Keratinocyte (primary cell): ENCODE measurements at regions not wholly inside any gene's neighbourhood (a gene's known extent, or its start where the extent isn't known, plus 50 kb on each side); places are given as distances from the start of the nearest gene placed in this dataset.

ENCODE experiments used
- DNase-seq: peaks from one replicate; pipeline ENCODE4 v3.0.0-alpha.2; 2011; ENCODE audit warnings: low read depth, missing footprints, low spot score
- FAIRE-seq: peaks from 2 replicates; lab custom pipeline; 2011; peaks lifted over from hg19 to GRCh38; lab: Jason Lieb, UNC
- H2AFZ ChIP-seq: 2 replicates; pipeline ENCODE4 v1.6.0; 2012; ENCODE audit warnings: low read length, control low read depth, inconsistent platforms; ENCODE audit not compliant: control insufficient read depth
- H3K27ac ChIP-seq: 2 replicates; pipeline ENCODE4 v1.5.1; 2011; ENCODE audit warnings: low read length; ENCODE audit not compliant: control insufficient read depth, insufficient read depth
- H3K27me3 ChIP-seq: 3 replicates; pipeline ENCODE4 v1.6.0; 2011; ENCODE audit warnings: low read length; ENCODE audit not compliant: control insufficient read depth, insufficient read depth; ENCODE audit errors: extremely low read depth
- H3K36me3 ChIP-seq, 2 experiments: 2 replicates in 1 of 2; 3 replicates in 1 of 2; pipeline ENCODE4 v1.5.1; 2011; ENCODE audit warnings: low read length in 2 of 2, mild to moderate bottlenecking in 1 of 2; ENCODE audit not compliant: control insufficient read depth in 2 of 2, insufficient read depth in 2 of 2; ENCODE audit errors: extremely low read depth in 1 of 2
- H3K4me1 ChIP-seq: 3 replicates; pipeline ENCODE4 v1.5.1; 2011; ENCODE audit warnings: low read length; ENCODE audit not compliant: control insufficient read depth, insufficient read depth; ENCODE audit errors: extremely low read depth
- H3K4me2 ChIP-seq: 3 replicates; pipeline ENCODE4 v1.6.0; 2011; ENCODE audit warnings: low read depth, low read length; ENCODE audit not compliant: control insufficient read depth, insufficient read depth; ENCODE audit errors: extremely low read depth
- H3K4me3 ChIP-seq, 3 experiments: fragments of 200-600 bp in 1 of 3; sonication (generic) in 1 of 3; 2 replicates in 2 of 3; 3 replicates in 1 of 3; pipeline ENCODE4 v1.5.1; 2011 to 2016; ENCODE audit warnings: low read length in 3 of 3, mild to moderate bottlenecking in 3 of 3, control low read depth in 2 of 3, inconsistent platforms in 1 of 3, low read depth in 1 of 3, mixed read lengths in 1 of 3, mixed run types in 1 of 3, moderate library complexity in 1 of 3; ENCODE audit not compliant: control insufficient read depth in 2 of 3, insufficient read depth in 2 of 3; ENCODE audit errors: extremely low read depth in 1 of 3
- H3K79me2 ChIP-seq: 2 replicates; pipeline ENCODE4 v1.6.0; 2012; ENCODE audit warnings: low read length; ENCODE audit not compliant: control insufficient read depth, insufficient read depth
- H3K9ac ChIP-seq: 3 replicates; pipeline ENCODE4 v1.6.0; 2011; ENCODE audit warnings: low read length; ENCODE audit not compliant: control insufficient read depth, insufficient read depth; ENCODE audit errors: extremely low read depth
- H3K9me1 ChIP-seq: 3 replicates; pipeline ENCODE4 v1.6.0; 2011; ENCODE audit warnings: low read length; ENCODE audit not compliant: control insufficient read depth, insufficient read depth; ENCODE audit errors: extremely low read depth
- H3K9me3 ChIP-seq: 2 replicates; pipeline ENCODE4 v1.5.1; 2012; ENCODE audit warnings: low read depth, low read length; ENCODE audit not compliant: control insufficient read depth
- H4K20me1 ChIP-seq: 3 replicates; pipeline ENCODE4 v1.6.0; 2011; ENCODE audit warnings: low read length; ENCODE audit not compliant: control insufficient read depth, insufficient read depth; ENCODE audit errors: extremely low read depth
- EZH2 ChIP-seq: IDR thresholded peaks from one replicate; pipeline ENCODE4 v1.6.1; 2012; ENCODE audit warnings: inconsistent platforms, mild to moderate bottlenecking, low read length, moderate library complexity
- dilution Hi-C: fragments of 300-500 bp; cut with MboI; formaldehyde crosslinking; loops from one replicate; pipeline ENCODE4 v1.7.0; 2020; ENCODE audit warnings: low sequenced_read_pairs; ENCODE audit not compliant: extremely low pct_ligation_motif_present
- TF ChIP-seq, protein P1 (sequence below), 3 experiments: IDR thresholded peaks in 1 of 3; conservative IDR thresholded peaks in 1 of 3; optimal IDR thresholded peaks in 1 of 3; 2 replicates in 2 of 3; 3 replicates in 1 of 3; pipeline versions ENCODE3 to v1.5.1; 2011; ENCODE audit warnings: low read length in 3 of 3, mild to moderate bottlenecking in 3 of 3, moderate library complexity in 2 of 3, control low read depth in 1 of 3, inconsistent platforms in 1 of 3; ENCODE audit not compliant: insufficient read depth in 2 of 3; ENCODE audit errors: extremely low read depth in 1 of 3

DNA sequence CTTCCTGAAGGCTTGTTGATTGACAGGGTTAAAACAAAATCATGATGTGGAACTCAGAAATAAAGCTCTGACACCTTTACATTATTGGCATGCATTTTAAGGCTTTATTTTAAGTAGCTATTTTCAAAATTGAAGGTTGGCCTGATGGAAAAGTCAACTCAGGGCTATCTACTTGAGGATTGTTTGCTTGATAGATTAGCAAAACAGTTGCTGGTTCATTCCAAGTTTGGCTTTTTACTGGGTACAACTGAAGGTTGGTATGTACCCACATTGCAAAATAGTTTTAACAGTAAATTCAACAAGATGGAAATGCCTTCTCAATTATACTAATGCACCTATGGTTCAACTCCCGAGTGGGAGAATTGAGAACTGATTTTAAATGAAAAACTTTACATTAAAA lies 161.8 kb upstream of the ELL2 start:
- H3K4me1 ChIP-seq = peaks cover 64% of the 10 kb centered on the region

GRCh38 chr5:96121364-96121763 lies 159.7 kb upstream of the ELL2 start:
- Histone ChIP-seq H3K9me1 (no peaks in the 10 kb centered on the region), H3K9me3 (no peaks in the 10 kb centered on the region), H3K4me2 (peak overlapping the region; percentile 69), H3K4me1 (peaks cover 56% of the 10 kb centered on the region), H3K79me2 (no peaks in the 10 kb centered on the region), H2AFZ (peak overlapping the region; percentile 50), H3K4me3 (peak overlapping the region; percentile 53 to 69 (median 53)), H3K9ac (peak overlapping the region; percentile 63), H3K27ac (peak overlapping the region; percentile 49), H4K20me1 (no peaks in the 10 kb centered on the region), H3K36me3 (no peaks in the 10 kb centered on the region), H3K27me3 (no peaks in the 10 kb centered on the region)
- no peak for DNase-seq
- no peak for TF ChIP-seq EZH2
- TF ChIP-seq, protein P1, sequence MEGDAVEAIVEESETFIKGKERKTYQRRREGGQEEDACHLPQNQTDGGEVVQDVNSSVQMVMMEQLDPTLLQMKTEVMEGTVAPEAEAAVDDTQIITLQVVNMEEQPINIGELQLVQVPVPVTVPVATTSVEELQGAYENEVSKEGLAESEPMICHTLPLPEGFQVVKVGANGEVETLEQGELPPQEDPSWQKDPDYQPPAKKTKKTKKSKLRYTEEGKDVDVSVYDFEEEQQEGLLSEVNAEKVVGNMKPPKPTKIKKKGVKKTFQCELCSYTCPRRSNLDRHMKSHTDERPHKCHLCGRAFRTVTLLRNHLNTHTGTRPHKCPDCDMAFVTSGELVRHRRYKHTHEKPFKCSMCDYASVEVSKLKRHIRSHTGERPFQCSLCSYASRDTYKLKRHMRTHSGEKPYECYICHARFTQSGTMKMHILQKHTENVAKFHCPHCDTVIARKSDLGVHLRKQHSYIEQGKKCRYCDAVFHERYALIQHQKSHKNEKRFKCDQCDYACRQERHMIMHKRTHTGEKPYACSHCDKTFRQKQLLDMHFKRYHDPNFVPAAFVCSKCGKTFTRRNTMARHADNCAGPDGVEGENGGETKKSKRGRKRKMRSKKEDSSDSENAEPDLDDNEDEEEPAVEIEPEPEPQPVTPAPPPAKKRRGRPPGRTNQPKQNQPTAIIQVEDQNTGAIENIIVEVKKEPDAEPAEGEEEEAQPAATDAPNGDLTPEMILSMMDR (optimal IDR thresholded peaks at IDR 0.05 in 1 of 3, IDR thresholded peaks at IDR 0.05 in 1 of 3, conservative IDR thresholded peaks at IDR 0.05 in 1 of 3; ENCODE audit: extremely low read depth in 1 of 3, insufficient read depth in 2 of 3, low read length in 3 of 3) = no peak
- FAIRE-seq = peak; percentile 69
- dilution Hi-C loops = no loop called here

More for the DNA sequence above, 161.8 kb upstream of the ELL2 start:
- no peak for DNase-seq
- Histone ChIP-seq H3K4me2 (peak overlapping the region; percentile 69), H3K27ac (no peak overlapping the region), H3K36me3 (no peaks in the 10 kb centered on the region), H3K9me3 (no peaks in the 10 kb centered on the region), H3K79me2 (peaks cover 2% of the 10 kb centered on the region), H4K20me1 (no peaks in the 10 kb centered on the region), H3K4me3 (peak overlapping the region in 1 of 3 experiments; percentile 53), H3K9me1 (no peaks in the 10 kb centered on the region), H3K9ac (peak overlapping the region; percentile 3), H2AFZ (no peak overlapping the region), H3K27me3 (no peaks in the 10 kb centered on the region)
- TF ChIP-seq EZH2 = no peak
- TF ChIP-seq, protein P1 (optimal IDR thresholded peaks at IDR 0.05 in 1 of 3, IDR thresholded peaks at IDR 0.05 in 1 of 3, conservative IDR thresholded peaks at IDR 0.05 in 1 of 3; ENCODE audit: extremely low read depth in 1 of 3, insufficient read depth in 2 of 3, low read length in 3 of 3) = no peak
- no peak for FAIRE-seq
- dilution Hi-C loops = no loop called here
